CD4-positive, alpha-beta T cell treated with Interleukin-2 at 100 ng/mL for 4 hours (primary cell): ENCODE measurements at regions not wholly inside any gene's neighbourhood (a gene's known extent, or its start where the extent isn't known, plus 50 kb on each side); places are given as distances from the start of the nearest gene placed in this dataset.
"Not testable (repeated sequence)": the region's sequence is repeated elsewhere in the genome, so short reads cannot be mapped to it uniquely, and the experiment has no call there.

Experiments used
- DNase-seq: peaks from one replicate; pipeline ENCODE4 v3.0.0-alpha.2; 2020; ENCODE audit warnings: low spot score

DNA sequence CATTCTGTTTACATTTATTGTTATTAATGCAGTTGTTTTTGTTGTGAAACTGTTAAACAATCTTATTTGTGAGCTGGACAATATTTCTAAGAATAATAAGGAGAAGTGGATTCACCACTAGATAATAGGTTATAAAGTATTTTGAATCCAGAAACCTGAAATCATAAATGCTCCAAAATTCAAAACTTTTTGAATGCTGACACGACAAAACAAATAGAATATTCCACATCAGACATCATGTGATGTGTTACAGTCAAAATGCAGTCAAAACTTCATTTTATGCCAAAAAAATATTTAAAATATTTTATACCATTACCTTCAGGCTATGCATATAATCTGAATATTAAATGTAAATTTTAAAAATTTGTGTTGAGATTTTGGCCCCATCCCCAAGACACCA is 1321.4 kb downstream of the SLITRK1 start:
- no peak for DNase-seq

GRCh38 chr13:82522872-82523271 is 1359.4 kb downstream of the SLITRK1 start:
- no peak for DNase-seq

GRCh38 chr13:82506805-82507414 is 1375.4 kb downstream of the SLITRK1 start:
- DNase-seq, result no peak

- DNase-seq, result no peak
Measured at GRCh38 chr13:82501834-82502233, 1380.4 kb downstream of the SLITRK1 start.

GRCh38 chr13:82480415-82480814 is 1401.9 kb downstream of the SLITRK1 start:
- no peak for DNase-seq

DNA sequence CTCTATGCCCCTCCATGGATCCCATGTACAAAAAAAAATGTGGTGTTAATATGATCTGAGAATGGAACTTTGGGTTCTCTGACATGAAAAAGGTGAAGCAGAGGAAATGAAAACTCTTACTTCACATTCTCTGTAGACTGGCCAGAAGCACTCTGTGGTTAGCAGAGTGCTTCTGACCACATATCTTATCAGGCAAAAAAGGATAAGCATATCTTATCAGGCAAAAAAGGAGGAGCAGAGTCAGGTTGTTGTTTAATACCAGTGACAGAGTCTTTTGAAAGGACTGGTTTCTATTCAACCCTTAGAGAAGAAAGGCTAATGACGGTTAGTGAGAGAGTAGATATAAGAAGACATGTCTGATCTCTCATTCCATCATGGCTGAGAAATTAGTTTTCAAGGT is 1404.8 kb downstream of the SLITRK1 start:
- no peak for DNase-seq

DNA sequence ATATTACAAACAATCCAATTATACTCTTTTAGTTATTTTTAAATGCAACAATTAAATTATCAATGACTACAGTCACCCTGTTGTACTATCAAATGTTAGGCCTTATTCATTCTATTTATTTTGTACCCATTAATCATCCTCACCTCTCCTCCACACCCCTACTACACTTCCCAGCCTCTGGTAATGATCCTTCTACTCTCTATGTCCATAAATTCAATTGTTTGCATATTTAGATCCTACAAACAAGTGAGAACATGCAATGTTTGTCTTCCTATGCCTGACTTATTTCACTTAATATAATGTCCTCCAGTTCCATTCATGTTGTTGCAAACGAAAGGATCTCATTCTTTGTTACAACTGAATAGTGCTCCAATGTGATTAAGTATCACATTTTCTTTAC is 1414.6 kb downstream of the SLITRK1 start:
- DNase-seq, result no peak

GRCh38 chr13:82459575-82459974 is 1422.7 kb downstream of the SLITRK1 start:
- DNase-seq, result not testable (repeated sequence)

- no peak for DNase-seq
Measured at GRCh38 chr13:82458169-82458568, 1424.1 kb downstream of the SLITRK1 start.

DNA sequence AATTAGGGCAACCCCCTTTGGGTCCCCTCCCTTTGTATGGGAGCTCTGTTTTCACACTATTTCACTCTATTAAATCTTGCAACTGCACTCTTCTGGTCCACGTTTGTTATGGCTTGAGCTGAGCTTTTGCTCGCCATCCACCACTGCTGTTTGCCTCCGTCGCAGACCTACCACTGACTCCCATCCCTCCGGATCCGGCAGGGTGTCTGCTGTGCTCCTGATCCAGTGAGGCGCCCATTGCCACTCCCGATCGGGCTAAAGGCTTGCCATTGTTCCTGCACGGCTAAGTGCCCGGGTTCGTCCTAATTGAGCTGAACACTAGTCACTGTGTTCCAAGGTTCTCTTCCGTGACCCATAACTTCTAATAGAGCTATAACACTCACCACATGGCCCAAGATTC is 1424.7 kb downstream of the SLITRK1 start:
- DNase-seq, result not testable (repeated sequence)

DNA sequence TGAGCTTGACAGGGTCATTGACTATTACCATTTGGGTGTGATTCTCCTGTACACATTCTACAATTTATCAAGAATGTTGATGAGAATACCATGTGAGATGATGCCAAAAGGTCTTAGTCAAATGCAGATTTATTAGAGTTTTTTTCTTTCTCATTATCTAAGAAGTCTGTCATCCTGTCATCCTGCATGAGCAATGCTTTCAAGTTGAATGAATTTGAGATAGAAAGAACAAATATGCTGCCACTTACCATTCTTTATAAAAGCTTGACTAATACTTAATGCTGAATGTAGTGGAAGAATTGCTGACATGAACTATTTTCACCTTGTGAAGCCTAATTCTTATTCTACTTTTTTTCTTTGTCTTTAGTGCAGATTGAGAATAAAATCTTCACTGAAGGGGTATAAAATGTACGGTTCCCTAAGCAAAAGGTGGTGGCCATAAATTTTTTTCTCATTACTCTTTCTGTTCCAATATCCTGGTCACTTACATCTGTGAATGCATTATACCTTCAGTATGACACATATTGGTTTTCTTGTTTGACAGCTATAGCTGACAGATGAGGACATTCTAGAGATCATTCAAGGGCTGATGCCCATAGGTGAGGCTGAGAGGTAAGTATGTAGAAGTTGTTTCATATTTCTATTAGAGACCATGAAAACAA is 1434.7 kb downstream of the SLITRK1 start:
- DNase-seq, result no peak

DNA sequence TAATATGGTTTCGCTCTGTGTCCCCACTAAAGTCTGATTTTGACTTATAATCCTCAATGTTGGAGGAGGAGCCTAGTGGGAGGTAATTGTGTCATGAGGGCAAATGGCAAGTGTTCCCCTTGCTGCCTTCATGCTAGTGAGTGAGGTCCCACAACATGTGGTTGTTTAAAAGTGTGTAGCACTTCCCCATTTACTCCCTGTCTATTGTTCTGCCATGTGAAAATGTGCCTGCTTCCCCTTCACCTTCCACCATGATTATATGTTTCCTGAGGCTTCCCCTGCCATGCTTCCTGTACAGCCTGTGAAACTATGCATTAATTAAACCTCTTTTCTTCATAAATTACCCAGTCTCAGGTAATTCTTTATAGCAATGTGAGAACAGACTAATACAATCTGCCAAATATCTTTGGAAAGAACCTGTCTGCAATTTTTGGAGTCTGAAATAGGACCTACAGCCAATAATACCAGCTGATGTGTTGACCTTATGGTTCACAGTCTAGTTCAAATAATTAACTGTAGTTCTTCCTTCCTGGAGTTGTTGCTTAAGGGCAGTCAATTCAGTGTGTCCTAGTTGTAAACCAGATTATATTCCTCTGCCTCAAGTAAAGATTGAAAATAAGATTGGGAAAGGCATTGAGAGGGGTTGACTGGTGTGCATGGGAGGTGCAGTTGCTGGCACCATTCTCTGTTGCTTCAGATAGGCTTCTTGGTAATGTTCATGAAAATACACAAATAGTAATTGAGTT is 1442.9 kb downstream of the SLITRK1 start:
- no peak for DNase-seq

DNA sequence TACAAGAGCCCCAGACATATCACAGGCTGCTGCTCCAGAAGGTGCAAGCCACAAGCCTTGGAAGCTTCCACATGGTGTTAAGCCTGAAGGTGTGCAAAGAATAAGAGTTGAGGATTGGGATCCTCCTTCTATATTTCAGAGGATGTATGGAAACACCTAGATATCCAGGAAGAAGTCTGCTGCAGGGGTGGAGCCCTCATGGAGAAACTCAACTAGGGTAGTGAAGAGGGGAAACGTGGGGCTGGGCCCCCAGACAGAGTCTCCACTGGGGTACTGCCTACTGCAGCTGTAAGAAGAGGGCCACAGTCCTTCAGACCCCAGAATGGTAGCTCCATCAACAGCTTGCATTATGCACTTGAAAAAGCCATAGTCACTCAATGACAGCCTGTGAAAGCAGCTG is 1444.0 kb downstream of the SLITRK1 start:
- DNase-seq, result no peak

DNA sequence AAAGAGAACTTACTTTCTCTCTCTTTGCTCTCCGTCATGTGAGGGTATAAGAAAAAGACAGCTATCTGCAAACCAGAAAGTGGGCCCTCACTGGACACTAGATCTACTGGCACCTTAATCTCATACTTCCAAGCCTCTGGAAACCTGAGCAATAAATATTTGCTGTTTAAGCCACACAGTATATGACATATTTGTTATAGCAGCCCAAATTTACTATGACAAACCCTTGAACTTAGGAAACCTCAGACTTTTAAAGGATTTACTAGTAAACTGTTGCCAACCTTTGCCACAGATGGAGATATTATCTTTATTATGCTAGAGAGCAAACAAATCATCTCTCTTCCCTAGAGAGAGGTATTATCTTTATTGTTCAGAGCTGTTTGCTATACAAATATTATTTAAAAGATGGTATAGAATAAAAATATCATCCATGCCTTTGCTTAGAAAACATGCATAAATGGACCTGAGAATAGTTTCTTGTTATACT is 1446.1 kb downstream of the SLITRK1 start:
- DNase-seq, result no peak

GRCh38 chr13:82432949-82433348 is 1449.3 kb downstream of the SLITRK1 start:
- no peak for DNase-seq

- no peak for DNase-seq
Measured at GRCh38 chr13:82412749-82413148, 1469.5 kb downstream of the SLITRK1 start.

- DNase-seq, result no peak
Measured at GRCh38 chr13:82407321-82407720, 1475.0 kb downstream of the SLITRK1 start.

- no peak for DNase-seq
Measured at GRCh38 chr13:82374719-82375118, 1507.6 kb downstream of the SLITRK1 start.

- DNase-seq, result no peak
Measured at GRCh38 chr13:82370316-82370715, 1512.0 kb downstream of the SLITRK1 start.

DNA sequence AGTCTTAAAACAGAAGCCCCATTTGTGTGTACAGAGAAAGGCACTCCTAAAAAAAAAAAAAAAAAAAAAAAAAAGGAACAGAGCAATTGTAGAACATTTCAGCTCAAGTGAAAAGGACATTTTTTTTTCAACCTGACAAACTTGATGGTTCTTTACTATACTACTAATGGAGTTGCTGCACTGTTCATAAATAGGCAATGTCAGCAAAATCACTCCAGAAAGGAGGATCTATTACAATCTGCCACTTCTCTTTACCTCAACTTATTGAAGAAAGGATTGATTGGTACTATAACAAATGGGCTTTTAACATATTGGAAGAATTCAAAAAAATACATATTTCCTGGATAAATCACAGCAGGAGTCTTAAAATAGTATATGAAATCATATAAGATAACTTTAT is 1517.7 kb downstream of the SLITRK1 start:
- DNase-seq, result no peak

- no peak for DNase-seq
Measured at GRCh38 chr13:82358284-82358683, 1524.0 kb downstream of the SLITRK1 start.

- no peak for DNase-seq
Measured at GRCh38 chr13:82356667-82357410, 1525.4 kb downstream of the SLITRK1 start.
